ENCODE measurements at regions not wholly inside any gene's neighbourhood (a gene's known extent, or its start where the extent isn't known, plus 50 kb on each side); places are given as distances from the start of the nearest gene placed in this dataset.

DNA sequence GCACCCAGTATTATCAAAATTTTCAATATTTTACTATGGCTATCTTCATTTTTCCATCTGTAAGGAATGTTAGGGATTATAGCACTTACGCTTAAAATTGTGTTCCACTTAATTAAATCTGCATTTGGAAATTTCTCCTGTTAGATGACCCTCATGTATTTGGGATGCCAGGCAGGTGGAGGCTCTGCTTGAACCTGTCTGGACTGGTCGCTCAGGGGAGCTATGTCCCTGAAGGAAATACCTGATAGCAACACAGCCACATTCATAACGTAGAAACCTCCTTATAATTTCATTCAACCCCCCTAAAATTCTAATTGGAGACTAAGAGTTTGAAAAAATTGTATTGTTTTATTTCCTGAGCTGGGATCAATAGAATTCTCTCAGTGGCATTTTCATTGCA, 636.0 kb upstream of the MMS22L start:
- TF ChIP-seq POLR2A (IDR thresholded peaks at IDR 0.05; ENCODE audit: low read depth, low read length) (no peak), SPI1 (IDR thresholded peaks at IDR 0.05; ENCODE audit: low read depth, low read length) (no peak), POLR2AphosphoS5 (IDR thresholded peaks at IDR 0.05; ENCODE audit: low read depth, low read length) (no peak), TAF1 (IDR thresholded peaks at IDR 0.05; ENCODE audit: low read depth, low read length) (no peak)
